Stimulated activated CD8-positive, alpha-beta memory T cell treated with anti-CD3 and anti-CD28 coated beads, Interleukin-4, amount 100 ng/mL, for 24 hours (primary cell): ENCODE measurements at regions not wholly inside any gene's neighbourhood (a gene's known extent, or its start where the extent isn't known, plus 50 kb on each side); places are given as distances from the start of the nearest gene placed in this dataset.

Experiments
- DNase-seq: peaks from one replicate; pipeline ENCODE4 v3.0.0-alpha.2; 2020; ENCODE audit warnings: low read depth

DNA sequence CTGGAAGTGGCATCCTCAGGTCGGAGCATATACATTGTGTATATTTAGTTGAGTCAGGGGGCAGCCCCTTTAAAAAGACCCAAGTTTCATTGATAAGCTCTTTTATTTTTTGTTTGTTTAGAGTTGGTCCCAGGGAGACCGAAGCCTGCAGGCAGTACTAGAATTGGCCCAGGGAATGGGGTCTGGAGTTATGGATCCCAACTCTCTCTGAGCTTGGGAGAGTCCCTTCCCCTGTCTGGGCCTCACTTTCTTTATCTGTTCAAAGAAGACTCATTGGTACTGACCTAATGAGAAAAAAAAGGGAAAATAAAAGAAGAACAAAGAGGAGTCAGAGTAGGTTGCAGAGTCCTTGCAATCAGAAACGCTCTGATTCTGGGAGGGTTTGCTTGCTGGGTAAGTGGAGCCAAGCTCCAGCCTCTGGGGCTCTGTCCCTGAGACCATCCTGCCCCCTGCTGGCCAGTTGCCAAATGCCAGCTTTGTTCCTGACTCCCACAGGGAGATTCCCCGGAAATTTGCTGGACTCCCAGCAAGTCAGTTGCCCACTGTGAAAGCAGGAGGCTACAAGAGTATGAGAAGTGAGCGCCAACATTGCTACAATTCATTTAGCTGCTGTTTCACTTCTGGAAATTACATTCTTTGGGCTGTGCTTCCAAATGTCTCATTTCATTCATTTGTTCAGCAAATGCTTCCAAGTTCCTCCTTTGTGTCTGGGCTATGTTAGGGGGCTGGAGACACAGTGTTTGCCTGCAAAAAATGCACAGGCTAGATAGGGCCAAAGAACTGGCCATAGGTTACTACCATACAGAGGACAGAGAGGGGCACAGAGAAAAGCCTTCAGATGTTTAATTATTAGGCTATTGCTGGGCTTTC lies 156.2 kb downstream of the MELK start:
- peak; percentile 49 for DNase-seq

DNA sequence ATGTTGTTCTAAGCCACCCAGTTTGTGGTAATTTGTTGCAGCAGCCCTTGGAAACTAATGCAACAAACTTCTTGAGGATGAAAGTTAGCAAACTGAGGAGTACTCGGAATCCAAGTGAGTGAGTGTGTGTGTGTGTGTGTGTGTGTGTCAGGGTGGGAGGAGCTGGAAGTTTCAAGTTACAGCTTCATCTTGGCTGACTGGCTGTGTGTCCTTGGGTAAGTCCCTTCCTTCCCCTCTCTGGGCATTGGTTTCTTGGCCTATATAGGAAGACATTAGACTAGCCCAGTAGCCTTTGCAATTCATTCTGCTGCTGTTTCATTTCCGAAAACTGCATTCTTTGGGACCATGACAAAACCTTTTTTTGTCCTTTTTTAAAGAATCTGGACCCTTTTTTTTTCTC lies 157.2 kb downstream of the MELK start:
- DNase-seq: no peak

GRCh38 chr9:36730414-36730813 lies 157.7 kb downstream of the MELK start:
- no peak for DNase-seq

- DNase-seq: no peak
Observed at GRCh38 chr9:36731068-36731956, 158.6 kb downstream of the MELK start.

DNA sequence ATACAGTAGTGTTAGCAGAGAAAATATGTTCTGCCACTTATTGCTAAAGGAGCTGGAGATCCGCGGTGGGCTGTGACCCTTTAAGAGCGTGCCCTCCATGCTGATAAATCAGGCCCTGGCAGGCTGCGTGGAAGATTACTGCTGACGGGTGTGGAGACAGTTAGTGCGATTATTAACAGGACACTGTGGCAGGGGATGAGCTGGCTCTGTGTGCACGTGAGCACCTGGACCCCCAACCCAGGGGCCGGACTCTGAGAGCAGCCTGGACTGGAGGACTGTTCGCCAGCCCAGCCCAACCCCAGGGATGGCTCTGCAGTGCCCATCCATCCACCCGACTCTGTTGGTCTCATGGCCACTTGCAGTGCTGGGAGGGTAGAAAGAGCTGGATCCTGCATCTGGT lies 162.0 kb downstream of the MELK start:
- DNase-seq: no peak

GRCh38 chr9:36736648-36737047 lies 164.0 kb downstream of the MELK start:
- no peak for DNase-seq

DNA sequence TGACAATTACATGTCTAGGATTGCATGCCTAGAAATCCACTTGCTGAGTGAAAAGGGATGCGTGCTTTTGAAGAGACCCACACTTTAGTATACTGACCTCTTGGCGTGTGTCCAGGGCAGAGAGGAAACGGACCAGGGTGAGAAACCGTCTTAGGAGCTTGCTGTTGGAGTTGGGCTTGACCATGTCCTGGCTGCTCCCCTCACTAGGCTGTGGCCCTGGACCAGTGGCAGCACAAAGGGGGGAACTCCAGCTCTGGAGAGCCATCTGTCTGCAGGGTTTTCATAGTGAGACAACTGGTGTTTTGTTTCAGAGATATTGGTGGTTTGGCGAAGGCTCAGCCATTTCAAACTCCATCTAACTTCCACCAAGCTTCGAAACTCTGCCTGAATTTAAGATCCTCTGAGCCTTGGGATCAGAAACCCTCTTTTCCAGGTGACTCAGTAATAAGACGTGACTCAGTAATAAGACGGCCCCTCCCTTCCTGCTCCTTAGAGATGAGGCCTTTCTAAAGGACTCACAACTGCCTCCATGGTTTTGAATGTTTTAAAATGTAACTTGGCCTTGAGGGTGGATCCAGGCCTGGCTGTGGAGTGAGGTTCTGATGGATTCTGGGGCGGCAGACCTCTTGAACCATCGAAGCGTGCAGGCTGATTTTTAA lies 165.8 kb downstream of the MELK start:
- DNase-seq: no peak

GRCh38 chr9:36739373-36740116 lies 166.8 kb downstream of the MELK start:
- no peak for DNase-seq

- DNase-seq: no peak
Observed at GRCh38 chr9:36742264-36742663, 169.6 kb downstream of the MELK start.

DNA sequence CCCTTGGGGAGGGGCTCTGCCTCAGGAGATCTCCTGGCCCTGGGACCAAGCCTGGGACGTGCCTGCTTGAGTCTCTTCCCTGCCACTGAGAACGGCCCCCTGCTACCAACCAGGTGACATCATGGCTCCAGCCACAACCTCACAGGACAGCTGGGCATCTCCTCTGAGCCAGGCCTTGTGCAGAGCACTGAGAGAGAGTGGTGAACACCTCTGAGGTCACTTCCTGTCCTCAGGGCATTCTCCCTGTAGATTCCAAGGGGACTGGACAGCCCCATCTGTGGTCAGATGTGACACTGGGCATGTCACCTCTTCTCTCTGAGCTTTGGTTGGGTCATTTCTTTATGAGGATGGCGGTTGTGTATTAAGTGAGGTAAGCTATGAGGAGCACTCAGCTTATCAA lies 172.0 kb downstream of the MELK start:
- DNase-seq: no peak

- DNase-seq: no peak
Observed at GRCh38 chr9:36745977-36746376, 173.3 kb downstream of the MELK start.

DNA sequence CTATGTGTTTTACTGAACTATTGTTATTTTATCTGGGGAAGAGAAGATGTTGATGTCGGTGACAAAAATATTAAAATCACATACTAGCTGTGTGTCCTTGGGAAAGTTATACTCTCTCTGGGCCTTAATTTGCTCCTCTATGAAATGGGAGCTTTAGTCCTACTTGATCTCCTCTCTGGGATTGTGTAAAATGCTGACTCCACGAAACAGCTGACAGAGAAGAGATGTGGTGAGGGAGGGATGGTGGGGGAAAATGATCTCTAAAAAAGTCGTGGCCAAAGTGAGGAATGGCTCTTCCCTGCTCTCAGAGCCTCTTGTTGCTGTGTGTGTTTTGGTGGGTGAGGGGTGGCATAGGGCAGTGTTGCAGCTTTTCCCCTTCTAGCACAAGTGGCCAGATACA lies 173.7 kb downstream of the MELK start:
- DNase-seq: no peak

GRCh38 chr9:36748322-36748899 lies 175.7 kb downstream of the MELK start:
- DNase-seq: no peak

GRCh38 chr9:36749461-36749860 lies 176.8 kb downstream of the MELK start:
- no peak for DNase-seq

DNA sequence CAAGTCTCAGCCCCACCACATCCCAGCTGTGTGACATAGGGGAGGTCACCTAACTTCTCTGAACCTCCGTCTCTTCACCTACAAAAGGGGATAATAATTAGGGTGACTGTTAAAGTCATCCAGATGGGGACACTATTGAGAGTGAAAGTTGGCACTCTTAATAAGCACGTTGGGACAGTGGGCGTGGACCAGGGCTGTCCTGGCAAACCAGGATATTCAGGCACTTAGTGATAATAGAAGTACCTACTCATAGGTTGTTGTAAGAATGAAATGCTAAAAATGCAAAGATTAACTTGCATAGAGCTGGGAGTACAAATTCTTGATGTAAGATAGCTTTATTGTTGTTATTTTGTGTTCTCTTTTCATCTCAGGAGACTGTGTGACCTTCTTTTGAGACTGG lies 177.9 kb downstream of the MELK start:
- DNase-seq: no peak

GRCh38 chr9:36755019-36755418 lies 182.3 kb downstream of the MELK start:
- no peak for DNase-seq

DNA sequence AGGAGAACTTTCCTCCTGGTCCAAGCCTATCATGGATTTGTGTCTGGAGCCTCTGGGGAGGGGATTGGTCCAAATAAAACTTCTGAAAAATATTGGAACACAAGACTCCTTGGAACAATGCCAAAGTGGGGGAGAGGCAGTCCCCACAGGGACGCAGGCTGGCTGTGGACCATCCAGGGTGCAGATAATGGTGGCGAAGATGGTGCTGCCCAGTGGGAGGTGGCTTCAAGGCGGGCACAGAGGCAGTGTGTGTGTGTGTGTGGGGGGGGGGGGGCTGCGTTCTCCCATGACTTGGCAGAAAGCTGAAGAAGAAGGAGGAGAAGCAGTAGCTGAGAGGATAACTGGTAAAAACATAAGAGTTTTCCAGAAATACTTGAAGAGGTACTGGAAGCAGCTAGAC lies 186.4 kb downstream of the MELK start:
- no peak for DNase-seq

- no peak for DNase-seq
Observed at GRCh38 chr9:36759976-36760375, 187.3 kb downstream of the MELK start.

- no peak for DNase-seq
Observed at GRCh38 chr9:36760667-36761420, 188.1 kb downstream of the MELK start.

DNA sequence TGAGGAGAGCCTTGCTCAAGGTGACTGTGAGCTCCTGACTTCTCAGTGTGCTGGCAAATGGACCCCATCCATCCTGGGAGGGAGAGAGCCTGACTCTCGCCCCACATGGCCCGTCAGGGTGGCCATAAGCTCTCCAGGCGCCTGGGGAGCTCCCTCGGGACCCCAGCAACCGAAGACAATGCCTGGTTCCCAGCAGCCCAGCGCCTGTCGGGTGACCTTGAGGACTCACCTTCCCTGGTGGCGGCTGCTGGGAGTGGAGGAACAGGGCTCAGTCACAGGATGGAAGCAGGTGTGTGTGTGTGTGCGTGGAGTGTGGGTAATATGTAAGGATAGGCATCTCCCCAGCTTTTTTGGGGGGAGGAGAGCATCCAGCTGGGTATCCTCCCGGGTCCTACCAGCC lies 190.3 kb downstream of the MELK start:
- DNase-seq: no peak

DNA sequence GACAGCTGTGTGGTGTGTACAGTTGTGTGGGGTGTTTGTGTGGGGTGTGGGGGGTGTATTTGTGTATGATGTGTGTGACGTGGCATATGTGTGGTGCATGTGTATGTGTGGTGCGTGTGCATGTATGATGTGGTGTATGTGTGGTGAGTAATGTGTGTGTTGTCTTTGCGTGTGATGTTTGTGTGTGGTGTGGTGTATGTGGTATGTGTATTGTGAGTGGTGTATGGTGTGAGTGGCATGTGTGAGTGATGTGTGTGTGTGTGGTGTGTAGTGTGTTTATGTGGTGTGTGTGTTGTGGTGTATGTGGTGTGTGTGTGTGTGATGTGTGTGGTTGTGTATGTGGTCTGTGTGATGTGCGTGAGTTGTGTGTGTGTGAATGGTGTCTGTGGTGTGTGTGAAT lies 191.1 kb downstream of the MELK start:
- no peak for DNase-seq
